ENCODE measurements at regions not wholly inside any gene's neighbourhood (a gene's known extent, or its start where the extent isn't known, plus 50 kb on each side); places are given as distances from the start of the nearest gene placed in this dataset.

DNA sequence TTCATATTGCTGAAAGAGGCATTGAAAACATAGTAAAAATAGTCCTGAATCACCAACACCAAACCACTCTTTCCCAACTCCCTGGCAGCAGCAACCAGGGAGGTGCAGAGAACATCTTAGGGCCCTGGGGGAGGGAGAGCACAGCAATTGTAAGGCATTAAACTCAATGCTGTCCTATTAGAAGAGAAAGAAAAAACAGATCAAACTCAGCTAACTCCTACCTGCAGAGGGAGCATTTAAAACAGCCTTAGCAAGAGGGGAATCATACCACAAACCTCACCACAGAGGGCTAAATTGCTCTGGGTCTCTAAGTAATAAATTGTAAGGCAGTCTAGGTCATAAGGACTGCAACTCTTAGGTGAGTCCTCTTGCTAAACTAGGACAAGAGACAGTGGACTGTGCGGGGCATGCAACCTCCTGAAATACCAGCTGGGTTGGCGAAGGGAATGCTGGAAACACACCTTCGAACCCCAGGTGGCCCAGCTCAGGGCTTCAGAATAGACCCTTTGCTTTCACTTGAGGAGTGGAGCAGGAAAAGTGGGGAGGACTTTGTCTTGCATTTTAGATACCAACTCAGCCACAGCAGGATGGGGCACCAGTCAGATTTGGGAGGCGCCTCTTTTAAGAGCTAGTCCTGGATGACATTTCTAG lies 697.1 kb upstream of the FAT3 start:
- no peaks in the 10 kb centered on the region for H3K4me1 Mint-ChIP-seq (ENCODE audit: low read depth, unreplicated experiment)
- no peak overlapping the region for H3K4me3 Mint-ChIP-seq (ENCODE audit: unreplicated experiment)
- TF ChIP-seq, protein P1, sequence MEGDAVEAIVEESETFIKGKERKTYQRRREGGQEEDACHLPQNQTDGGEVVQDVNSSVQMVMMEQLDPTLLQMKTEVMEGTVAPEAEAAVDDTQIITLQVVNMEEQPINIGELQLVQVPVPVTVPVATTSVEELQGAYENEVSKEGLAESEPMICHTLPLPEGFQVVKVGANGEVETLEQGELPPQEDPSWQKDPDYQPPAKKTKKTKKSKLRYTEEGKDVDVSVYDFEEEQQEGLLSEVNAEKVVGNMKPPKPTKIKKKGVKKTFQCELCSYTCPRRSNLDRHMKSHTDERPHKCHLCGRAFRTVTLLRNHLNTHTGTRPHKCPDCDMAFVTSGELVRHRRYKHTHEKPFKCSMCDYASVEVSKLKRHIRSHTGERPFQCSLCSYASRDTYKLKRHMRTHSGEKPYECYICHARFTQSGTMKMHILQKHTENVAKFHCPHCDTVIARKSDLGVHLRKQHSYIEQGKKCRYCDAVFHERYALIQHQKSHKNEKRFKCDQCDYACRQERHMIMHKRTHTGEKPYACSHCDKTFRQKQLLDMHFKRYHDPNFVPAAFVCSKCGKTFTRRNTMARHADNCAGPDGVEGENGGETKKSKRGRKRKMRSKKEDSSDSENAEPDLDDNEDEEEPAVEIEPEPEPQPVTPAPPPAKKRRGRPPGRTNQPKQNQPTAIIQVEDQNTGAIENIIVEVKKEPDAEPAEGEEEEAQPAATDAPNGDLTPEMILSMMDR (IDR thresholded peaks at IDR 0.05; ENCODE audit: insufficient read depth in 1 of 2, low read depth in 1 of 2, low read length in 1 of 2, severe bottlenecking in 1 of 2, unreplicated experiment in 1 of 2), result peak in 1 of 2 experiments; percentile 11
- intact Hi-C loops (cut with micrococcal nuclease; ENCODE audit: unreplicated experiment), result loop anchor here (2.0 kb wide), 1 partner anchor 239 kb away; no protein-coding TSS in a partner anchor
- no peaks in the 10 kb centered on the region for H3K27me3 Mint-ChIP-seq (ENCODE audit: insufficient read depth, unreplicated experiment)
- POLR2A ChIA-PET, result no interaction called here
- H3K9me3 ChIP-seq, result no peaks in the 10 kb centered on the region
- H3K4me3 ChIP-seq (ENCODE audit: low read depth, low read length), result no peak overlapping the region
- peak in 1 of 2 experiments; percentile 11 for DNase-seq
- H3K36me3 Mint-ChIP-seq (ENCODE audit: insufficient read depth, unreplicated experiment), result no peaks in the 10 kb centered on the region
- H3K27me3 ChIP-seq (replicated peaks; ENCODE audit: control insufficient read depth, insufficient read depth, low read length), result no peaks in the 10 kb centered on the region
- no TSS peak for BruUV-seq (replicated peaks)
- CTCF ChIA-PET, result no interaction called here
- H3K4me1 ChIP-seq, result no peaks in the 10 kb centered on the region
- no peaks in the 10 kb centered on the region for H3K36me3 ChIP-seq (ENCODE audit: control insufficient read depth, insufficient read depth, low read length)
- H3K27ac Mint-ChIP-seq (ENCODE audit: unreplicated experiment), result no peak overlapping the region
- peaks cover 17% of the 10 kb centered on the region for H3K9me3 Mint-ChIP-seq (ENCODE audit: unreplicated experiment)

DNA sequence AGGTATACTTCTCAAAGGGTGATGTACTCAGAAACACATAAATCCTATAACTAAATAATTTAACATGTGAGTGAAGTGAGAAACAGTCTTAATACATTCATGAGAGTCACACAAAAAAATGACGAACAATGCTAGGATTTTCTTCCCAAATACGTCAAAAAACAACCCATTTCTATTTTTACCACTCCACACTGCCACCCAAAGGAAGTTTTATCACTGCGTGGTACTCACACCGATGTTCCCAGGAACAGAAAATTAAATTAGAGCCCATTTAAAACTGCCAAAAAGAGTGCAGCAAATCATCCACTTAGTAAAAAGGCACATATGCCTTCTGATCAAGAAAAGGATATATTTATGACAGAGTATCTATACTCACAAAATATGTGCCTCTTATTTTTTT lies 710.9 kb upstream of the FAT3 start:
- no TSS peak for BruUV-seq (replicated peaks)
- Histone ChIP-seq H3K36me3 (ENCODE audit: control insufficient read depth, insufficient read depth, low read length) (no peaks in the 10 kb centered on the region), H3K9me3 (no peaks in the 10 kb centered on the region), H3K4me3 (ENCODE audit: low read depth, low read length) (no peak overlapping the region), H3K27me3 (replicated peaks; ENCODE audit: control insufficient read depth, insufficient read depth, low read length) (no peaks in the 10 kb centered on the region), H3K4me1 (no peaks in the 10 kb centered on the region)
- H3K4me3 Mint-ChIP-seq (ENCODE audit: unreplicated experiment), result no peak overlapping the region
- CTCF ChIA-PET, result interaction anchor here (0.7 kb wide), 2 partner anchors 19 to 1080 kb away, joined by 3 to 4 read pairs; no protein-coding TSS in a partner anchor
- POLR2A ChIA-PET, result no interaction called here
- intact Hi-C loops (cut with micrococcal nuclease; ENCODE audit: unreplicated experiment), result no loop called here
- H3K27ac Mint-ChIP-seq (ENCODE audit: unreplicated experiment), result no peak overlapping the region
- no peak for DNase-seq
- TF ChIP-seq, protein P1 (IDR thresholded peaks at IDR 0.05; ENCODE audit: insufficient read depth in 1 of 2, low read depth in 1 of 2, low read length in 1 of 2, severe bottlenecking in 1 of 2, unreplicated experiment in 1 of 2), result peak; percentile 33 to 34
- peaks cover 5% of the 10 kb centered on the region for H3K27me3 Mint-ChIP-seq (ENCODE audit: insufficient read depth, unreplicated experiment)
- no peaks in the 10 kb centered on the region for H3K9me3 Mint-ChIP-seq (ENCODE audit: unreplicated experiment)
- no peaks in the 10 kb centered on the region for H3K4me1 Mint-ChIP-seq (ENCODE audit: low read depth, unreplicated experiment)
- H3K36me3 Mint-ChIP-seq (ENCODE audit: insufficient read depth, unreplicated experiment), result no peaks in the 10 kb centered on the region

GRCh38 chr11:91497847-91498246 lies 726.8 kb upstream of the FAT3 start:
- Mint-ChIP-seq H3K9me3 (ENCODE audit: unreplicated experiment) (no peaks in the 10 kb centered on the region), H3K4me1 (ENCODE audit: low read depth, unreplicated experiment) (no peaks in the 10 kb centered on the region), H3K36me3 (ENCODE audit: insufficient read depth, unreplicated experiment) (no peaks in the 10 kb centered on the region), H3K27ac (ENCODE audit: unreplicated experiment) (no peak overlapping the region), H3K4me3 (ENCODE audit: unreplicated experiment) (no peak overlapping the region), H3K27me3 (ENCODE audit: insufficient read depth, unreplicated experiment) (peaks cover 2% of the 10 kb centered on the region)
- H3K27me3 ChIP-seq (replicated peaks; ENCODE audit: control insufficient read depth, insufficient read depth, low read length), result no peaks in the 10 kb centered on the region
- no peaks in the 10 kb centered on the region for H3K36me3 ChIP-seq (ENCODE audit: control insufficient read depth, insufficient read depth, low read length)
- POLR2A ChIA-PET, result no interaction called here
- DNase-seq, result no peak
- BruUV-seq (replicated peaks), result no TSS peak
- no peaks in the 10 kb centered on the region for H3K4me1 ChIP-seq
- TF ChIP-seq, protein P1 (IDR thresholded peaks at IDR 0.05; ENCODE audit: insufficient read depth in 1 of 2, low read depth in 1 of 2, low read length in 1 of 2, severe bottlenecking in 1 of 2, unreplicated experiment in 1 of 2), result no peak
- H3K4me3 ChIP-seq (ENCODE audit: low read depth, low read length), result no peak overlapping the region
- intact Hi-C loops (cut with micrococcal nuclease; ENCODE audit: unreplicated experiment), result no loop called here
- CTCF ChIA-PET, result no interaction called here
- H3K9me3 ChIP-seq, result no peaks in the 10 kb centered on the region

All from Caco-2 (cell line).